ENCODE measurements at regions not wholly inside any gene's neighbourhood (a gene's known extent, or its start where the extent isn't known, plus 50 kb on each side); places are given as distances from the start of the nearest gene placed in this dataset.

DNA sequence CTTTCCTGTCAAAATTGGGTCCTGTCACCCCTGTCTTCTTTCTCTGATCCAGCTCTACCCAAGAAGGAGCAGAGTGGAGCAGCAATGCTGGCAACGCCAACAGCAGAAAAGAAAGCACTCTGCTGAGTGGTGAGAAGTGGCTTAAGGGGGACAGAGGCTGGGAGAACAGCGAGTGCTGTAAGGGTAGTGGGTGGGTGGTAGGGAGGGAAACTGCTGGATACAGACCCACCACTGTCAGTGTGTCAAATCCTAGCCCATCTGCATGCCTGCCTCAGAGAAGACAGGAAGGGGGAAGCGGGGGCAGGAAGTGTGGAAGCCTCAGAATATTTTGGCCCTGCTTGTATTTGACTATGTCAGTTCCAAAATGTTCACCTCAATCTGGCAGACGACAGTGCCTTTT, 170.4 kb upstream of the MAST4 start:
- 62 to 64% methylated on average over 4 of the region's 4 CpGs for WGBS, 2 donors
- no peak overlapping the region for H3K4me3 ChIP-seq (ENCODE audit: low read depth, poor library complexity, severe bottlenecking)
- TF ChIP-seq, protein P1, sequence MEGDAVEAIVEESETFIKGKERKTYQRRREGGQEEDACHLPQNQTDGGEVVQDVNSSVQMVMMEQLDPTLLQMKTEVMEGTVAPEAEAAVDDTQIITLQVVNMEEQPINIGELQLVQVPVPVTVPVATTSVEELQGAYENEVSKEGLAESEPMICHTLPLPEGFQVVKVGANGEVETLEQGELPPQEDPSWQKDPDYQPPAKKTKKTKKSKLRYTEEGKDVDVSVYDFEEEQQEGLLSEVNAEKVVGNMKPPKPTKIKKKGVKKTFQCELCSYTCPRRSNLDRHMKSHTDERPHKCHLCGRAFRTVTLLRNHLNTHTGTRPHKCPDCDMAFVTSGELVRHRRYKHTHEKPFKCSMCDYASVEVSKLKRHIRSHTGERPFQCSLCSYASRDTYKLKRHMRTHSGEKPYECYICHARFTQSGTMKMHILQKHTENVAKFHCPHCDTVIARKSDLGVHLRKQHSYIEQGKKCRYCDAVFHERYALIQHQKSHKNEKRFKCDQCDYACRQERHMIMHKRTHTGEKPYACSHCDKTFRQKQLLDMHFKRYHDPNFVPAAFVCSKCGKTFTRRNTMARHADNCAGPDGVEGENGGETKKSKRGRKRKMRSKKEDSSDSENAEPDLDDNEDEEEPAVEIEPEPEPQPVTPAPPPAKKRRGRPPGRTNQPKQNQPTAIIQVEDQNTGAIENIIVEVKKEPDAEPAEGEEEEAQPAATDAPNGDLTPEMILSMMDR (IDR thresholded peaks at IDR 0.05), result no peak
- TF ChIP-seq POLR2A (IDR thresholded peaks at IDR 0.05), result no peak
- intact Hi-C loops (cut with DNase I; ENCODE audit: low total_unique reads), result no loop called here
- DNase-seq (ENCODE audit: low spot score in 2 of 2), result no peak

DNA sequence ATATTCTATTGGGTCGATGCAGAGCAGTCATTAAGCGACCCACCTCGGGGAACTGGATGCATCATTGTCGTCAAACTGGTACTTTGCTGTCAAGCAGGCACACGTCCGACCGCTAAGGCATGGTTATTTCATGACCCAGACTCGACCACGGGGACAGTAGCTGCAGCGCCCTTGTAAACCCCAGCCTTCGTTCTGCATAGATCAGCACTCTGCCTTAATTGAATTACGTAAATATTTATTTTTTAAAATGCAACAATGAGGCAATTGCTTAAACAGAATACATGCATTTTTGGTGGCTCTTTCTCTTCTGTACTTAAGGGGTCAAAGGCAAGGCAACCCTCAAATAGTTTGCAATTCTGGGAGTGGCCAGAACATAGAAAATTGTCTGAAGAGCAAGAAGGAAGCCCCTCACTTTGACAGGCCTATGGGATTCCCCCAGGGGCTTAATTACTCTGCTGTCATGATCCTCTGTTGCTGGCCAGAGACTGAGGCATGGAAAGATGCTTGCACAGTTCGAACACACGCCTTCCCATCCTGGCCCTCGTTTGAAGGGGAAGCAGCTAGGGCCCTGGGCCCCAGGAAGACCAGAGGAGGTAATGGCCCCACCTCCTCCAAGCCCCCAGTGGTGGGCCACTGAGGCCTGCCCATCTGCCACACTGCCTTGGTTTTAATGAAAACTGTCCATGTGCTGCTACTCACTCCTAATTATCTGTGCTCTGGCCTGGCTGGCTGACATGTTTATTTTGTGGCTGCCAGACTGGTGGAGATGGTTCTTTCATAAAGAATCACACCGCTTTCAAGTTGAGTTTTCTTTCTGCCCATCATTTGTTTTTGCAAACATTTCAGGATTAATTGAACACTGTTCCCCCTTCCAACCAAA, 169.7 kb upstream of the MAST4 start:
- no peak overlapping the region for H3K4me3 ChIP-seq (ENCODE audit: low read depth, poor library complexity, severe bottlenecking)
- TF ChIP-seq, protein P1 (IDR thresholded peaks at IDR 0.05), result no peak
- intact Hi-C loops (cut with DNase I; ENCODE audit: low total_unique reads), result no loop called here
- no peak for DNase-seq (ENCODE audit: low spot score in 2 of 2)
- WGBS, 2 donors, result 60 to 61% methylated on average over 16 of the region's 16 CpGs

DNA sequence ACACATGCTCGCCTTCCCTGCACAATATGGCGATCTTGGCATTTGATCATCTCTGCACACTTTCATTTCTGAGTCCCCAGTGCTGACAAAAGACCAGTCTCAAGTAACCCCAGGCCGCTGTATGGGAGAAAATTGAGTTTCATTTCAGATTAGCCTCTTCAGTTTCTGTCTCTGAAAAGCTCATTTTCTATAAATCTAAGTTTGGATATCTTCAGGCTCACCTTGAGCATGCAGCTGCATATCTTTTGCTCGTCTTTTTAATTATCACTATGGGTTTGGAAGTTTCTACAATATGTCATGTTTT, 169.1 kb upstream of the MAST4 start:
- DNase-seq (ENCODE audit: low spot score in 2 of 2), result no peak
- no peak for TF ChIP-seq POLR2A (IDR thresholded peaks at IDR 0.05)
- TF ChIP-seq, protein P1 (IDR thresholded peaks at IDR 0.05), result no peak
- intact Hi-C loops (cut with DNase I; ENCODE audit: low total_unique reads), result no loop called here
- 63 to 78% methylated on average over 4 of the region's 4 CpGs for WGBS, 2 donors
- H3K4me3 ChIP-seq (ENCODE audit: low read depth, poor library complexity, severe bottlenecking), result no peak overlapping the region

DNA sequence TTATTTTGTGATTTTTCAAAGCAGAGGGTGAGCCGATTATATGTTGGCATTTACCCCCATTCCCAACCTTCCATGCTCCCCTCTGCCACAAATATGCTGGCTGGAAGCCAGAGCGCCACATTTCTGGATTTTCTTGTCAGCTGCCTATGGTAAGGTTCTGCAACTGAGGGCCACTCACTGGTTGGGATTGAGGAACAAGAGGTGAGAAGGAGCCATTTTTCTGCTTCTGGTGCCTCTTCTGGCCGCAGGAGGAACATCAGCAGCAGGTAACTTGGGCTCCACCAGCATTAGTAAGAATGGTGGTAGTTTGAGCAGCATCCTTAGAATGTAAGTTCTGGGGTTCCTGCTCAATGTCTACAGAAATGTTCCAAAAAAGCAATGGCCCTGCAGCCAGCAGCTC, 159.5 kb upstream of the MAST4 start:
- WGBS, 2 donors, result 82 to 86% methylated on average over 3 of the region's 3 CpGs
- TF ChIP-seq, protein P1 (IDR thresholded peaks at IDR 0.05), result no peak
- no peak for TF ChIP-seq POLR2A (IDR thresholded peaks at IDR 0.05)
- DNase-seq (ENCODE audit: low spot score in 2 of 2), result no peak
- intact Hi-C loops (cut with DNase I; ENCODE audit: low total_unique reads), result no loop called here
- no peak overlapping the region for H3K4me3 ChIP-seq (ENCODE audit: low read depth, poor library complexity, severe bottlenecking)

- TF ChIP-seq POLR2A (IDR thresholded peaks at IDR 0.05), result no peak
- TF ChIP-seq, protein P1 (IDR thresholded peaks at IDR 0.05), result no peak
- 88 to 93% methylated on average over 4 of the region's 4 CpGs for WGBS, 2 donors
- DNase-seq (ENCODE audit: low spot score in 2 of 2), result no peak
- no peak overlapping the region for H3K4me3 ChIP-seq (ENCODE audit: low read depth, poor library complexity, severe bottlenecking)
- intact Hi-C loops (cut with DNase I; ENCODE audit: low total_unique reads), result no loop called here
Measured at GRCh38 chr5:66438087-66438486, 158.1 kb upstream of the MAST4 start.

- TF ChIP-seq, protein P1 (IDR thresholded peaks at IDR 0.05), result no peak
- TF ChIP-seq POLR2A (IDR thresholded peaks at IDR 0.05), result no peak
- 85 to 95% methylated on average over 3 of the region's 3 CpGs for WGBS, 2 donors
- H3K4me3 ChIP-seq (ENCODE audit: low read depth, poor library complexity, severe bottlenecking), result no peak overlapping the region
- intact Hi-C loops (cut with DNase I; ENCODE audit: low total_unique reads), result no loop called here
- no peak for DNase-seq (ENCODE audit: low spot score in 2 of 2)
Measured at GRCh38 chr5:66438696-66439095, 157.5 kb upstream of the MAST4 start.
